CD14-positive monocyte (primary cell): ENCODE measurements at regions not wholly inside any gene's neighbourhood (a gene's known extent, or its start where the extent isn't known, plus 50 kb on each side); places are given as distances from the start of the nearest gene placed in this dataset.

Source experiments
- DNase-seq, 3 donors: peaks; one replicate each; pipeline ENCODE4 v3.0.0-alpha.2; 2011 to 2022
- H2AFZ ChIP-seq: 2 replicates; pipeline ENCODE4 v1.6.0; 2012; ENCODE audit warnings: mild to moderate bottlenecking, low read depth, low read length, inconsistent platforms; ENCODE audit not compliant: insufficient read depth, poor library complexity, severe bottlenecking
- H3K27ac ChIP-seq, 2 donors: 1 replicate in 1 of 2; 2 replicates in 1 of 2; pipeline ENCODE4 v1.5.1; 2012 to 2013; ENCODE audit warnings: low read length in 2 of 2, control low read depth in 1 of 2, inconsistent platforms in 1 of 2, low read depth in 1 of 2, mild to moderate bottlenecking in 1 of 2
- H3K27me3 ChIP-seq, 2 donors: one replicate each; pipeline versions ENCODE4 v1.6.0 to v1.6.1; 2011 to 2013; ENCODE audit warnings: low read length in 2 of 2; ENCODE audit not compliant: control insufficient read depth in 2 of 2, insufficient read depth in 2 of 2
- H3K36me3 ChIP-seq, 2 donors: replicated peaks in 1 of 2; 1 replicate in 1 of 2; 2 replicates in 1 of 2; pipeline versions ENCODE4 v1.5.1 to v1.6.1; 2012 to 2013; ENCODE audit warnings: low read length in 2 of 2, control low read depth in 1 of 2, inconsistent platforms in 1 of 2, mild to moderate bottlenecking in 1 of 2; ENCODE audit not compliant: insufficient read depth in 2 of 2, control insufficient read depth in 1 of 2
- H3K4me1 ChIP-seq, 2 donors: 1 replicate in 1 of 2; 2 replicates in 1 of 2; pipeline versions ENCODE4 v1.5.1 to v1.6.1; 2012 to 2013; ENCODE audit warnings: low read length in 2 of 2, control low read depth in 1 of 2, inconsistent platforms in 1 of 2, mild to moderate bottlenecking in 1 of 2, moderate library complexity in 1 of 2; ENCODE audit not compliant: insufficient read depth in 2 of 2, control insufficient read depth in 1 of 2
- H3K4me2 ChIP-seq: replicated peaks from 2 replicates; pipeline ENCODE3; 2012; ENCODE audit warnings: low read length, moderate library complexity, mild to moderate bottlenecking; ENCODE audit not compliant: poor library complexity, severe bottlenecking; ENCODE audit errors: extremely low read depth
- H3K4me3 ChIP-seq, 3 experiments: fragments of 200-600 bp in 1 of 3; sonication (generic) in 1 of 3; replicated peaks in 1 of 3; 1 replicate in 2 of 3; 2 replicates in 1 of 3; pipeline ENCODE4 v1.5.1; 2011 to 2013; ENCODE audit warnings: low read length in 3 of 3, mild to moderate bottlenecking in 3 of 3, control low read depth in 2 of 3, low read depth in 2 of 3, inconsistent platforms in 1 of 3, moderate library complexity in 1 of 3
- H3K79me2 ChIP-seq: 2 replicates; pipeline ENCODE4 v1.6.0; 2012; ENCODE audit warnings: mild to moderate bottlenecking, control low read depth, inconsistent platforms, low read length, moderate library complexity; ENCODE audit not compliant: insufficient read depth
- H3K9ac ChIP-seq: 2 replicates; pipeline ENCODE4 v1.6.0; 2017; ENCODE audit warnings: low read length, mild to moderate bottlenecking; ENCODE audit not compliant: insufficient read depth, poor library complexity, severe bottlenecking
- H3K9me3 ChIP-seq, 2 donors: replicated peaks in 1 of 2; 1 replicate in 1 of 2; 2 replicates in 1 of 2; pipeline versions ENCODE4 v1.5.1 to v1.6.1; 2012 to 2013; ENCODE audit warnings: low read length in 2 of 2, control low read depth in 1 of 2; ENCODE audit not compliant: control insufficient read depth in 1 of 2, insufficient read depth in 1 of 2
- H4K20me1 ChIP-seq: 2 replicates; pipeline ENCODE4 v1.6.0; 2012; ENCODE audit warnings: mild to moderate bottlenecking, low read length, control low read depth, moderate library complexity; ENCODE audit not compliant: insufficient read depth
- H3K27ac Mint-ChIP-seq, 7 donors: one replicate each; pipeline ENCODE4 v1.8.0; 2020; ENCODE audit warnings: mild to moderate bottlenecking in 7 of 7, mixed read lengths in 7 of 7, moderate library complexity in 6 of 7, inconsistent platforms in 2 of 7
- H3K27me3 Mint-ChIP-seq, 3 donors: one replicate each; pipeline ENCODE4 v1.8.0; 2021 to 2022; ENCODE audit warnings: low read depth in 3 of 3, mild to moderate bottlenecking in 3 of 3, mixed read lengths in 3 of 3, moderate library complexity in 3 of 3, inconsistent platforms in 1 of 3
- H3K36me3 Mint-ChIP-seq, 2 donors: one replicate each; pipeline ENCODE4 v1.8.0; 2020; ENCODE audit warnings: mixed read lengths in 2 of 2, inconsistent platforms in 1 of 2, mild to moderate bottlenecking in 1 of 2
- H3K4me1 Mint-ChIP-seq: one replicate; pipeline ENCODE4 v1.8.0; 2020; ENCODE audit warnings: mild to moderate bottlenecking, mixed read lengths
- H3K4me3 Mint-ChIP-seq, 2 donors: one replicate each; pipeline ENCODE4 v1.8.0; 2020; ENCODE audit warnings: mild to moderate bottlenecking in 2 of 2, mixed read lengths in 2 of 2, moderate library complexity in 1 of 2
- H3K9me3 Mint-ChIP-seq, 7 donors: one replicate each; pipeline ENCODE4 v1.8.0; 2020 to 2022; ENCODE audit warnings: mixed read lengths in 7 of 7, mild to moderate bottlenecking in 6 of 7, moderate library complexity in 6 of 7, inconsistent platforms in 2 of 7
- CTCF ChIP-seq: fragments of 200-600 bp; IDR thresholded peaks from one replicate; pipeline ENCODE4 v1.8.0; 2022; ENCODE audit warnings: antibody characterized with exemption, mild to moderate bottlenecking
- WGBS: methylation state at CpG from one replicate; pipeline ENCODE4 v1.1.5; 2013; ENCODE audit warnings: missing lambda C conversion rate; ENCODE audit not compliant: insufficient coverage; 5-methylcytosine and 5-hydroxymethylcytosine counted together
- intact Hi-C, 2 donors: fragments of 100-400 bp; cut with micrococcal nuclease; formaldehyde crosslinking; loops; one replicate each; pipeline versions ENCODE4 v1.15.0 to v1.15.1; 2023

- no peaks in the 10 kb centered on the region for H3K4me1 ChIP-seq
- no peaks in the 10 kb centered on the region for H3K79me2 ChIP-seq
- H3K27ac Mint-ChIP-seq = no peak overlapping the region
- H3K36me3 Mint-ChIP-seq = no peaks in the 10 kb centered on the region
- H3K27me3 ChIP-seq = no peaks in the 10 kb centered on the region
- H3K4me3 Mint-ChIP-seq = no peak overlapping the region
- no peaks in the 10 kb centered on the region for H3K27me3 Mint-ChIP-seq
- no peak overlapping the region for H3K4me3 ChIP-seq
- peaks cover 0 to 10% (median 3%) of the 10 kb centered on the region in 7 donors for H3K9me3 Mint-ChIP-seq
- DNase-seq = no peak
- no peak overlapping the region for H3K27ac ChIP-seq
- H4K20me1 ChIP-seq = no peaks in the 10 kb centered on the region
- H3K4me2 ChIP-seq = no peak overlapping the region
- H3K36me3 ChIP-seq = no peaks in the 10 kb centered on the region
- no peaks in the 10 kb centered on the region for H3K4me1 Mint-ChIP-seq
- H3K9ac ChIP-seq = no peak overlapping the region
- no peak overlapping the region for H2AFZ ChIP-seq
- intact Hi-C loops = no loop called here
- peaks cover 2 to 4% of the 10 kb centered on the region in 2 donors for H3K9me3 ChIP-seq
- TF ChIP-seq CTCF = no peak
Observed at GRCh38 chr9:118578467-118578866, 790.8 kb downstream of the BRINP1 start.

- intact Hi-C loops = no loop called here
- no peak overlapping the region for H3K9ac ChIP-seq
- no peaks in the 10 kb centered on the region for H3K27me3 Mint-ChIP-seq
- peaks cover 2 to 12% of the 10 kb centered on the region in 2 donors for H3K9me3 ChIP-seq
- TF ChIP-seq CTCF = no peak
- H3K4me3 Mint-ChIP-seq = no peak overlapping the region
- no peak overlapping the region for H3K27ac ChIP-seq
- no peaks in the 10 kb centered on the region for H3K4me1 Mint-ChIP-seq
- H3K4me2 ChIP-seq = no peak overlapping the region
- no peak overlapping the region for H3K27ac Mint-ChIP-seq
- no peaks in the 10 kb centered on the region for H3K36me3 ChIP-seq
- no peaks in the 10 kb centered on the region for H3K36me3 Mint-ChIP-seq
- H2AFZ ChIP-seq = no peak overlapping the region
- peaks cover 0 to 11% (median 4%) of the 10 kb centered on the region in 7 donors for H3K9me3 Mint-ChIP-seq
- no peaks in the 10 kb centered on the region for H3K27me3 ChIP-seq
- no peaks in the 10 kb centered on the region for H4K20me1 ChIP-seq
- no peaks in the 10 kb centered on the region for H3K79me2 ChIP-seq
- no peaks in the 10 kb centered on the region for H3K4me1 ChIP-seq
- no peak overlapping the region for H3K4me3 ChIP-seq
- DNase-seq = no peak
- 80% methylated on average over 2 of the region's 4 CpGs for WGBS
Observed at GRCh38 chr9:118583414-118583813, 785.8 kb downstream of the BRINP1 start.
